HCT116 (cell line): ENCODE measurements at regions not wholly inside any gene's neighbourhood (a gene's known extent, or its start where the extent isn't known, plus 50 kb on each side); places are given as distances from the start of the nearest gene placed in this dataset.

Experiments used
- ATAC-seq: fragments of 200-7000 bp; cut with Tn5 transposase; 2 replicates; pipeline ENCODE4 v1.9.1; 2020; ENCODE audit warnings: mild to moderate bottlenecking, moderate library complexity
- BruUV-seq: library from RNA; stranded (reverse); fragments of 400-500 nt; replicated peaks from 2 replicates; lab custom pipeline; 2021; lab: Mats Ljungman, UMichigan
- CTCF ChIA-PET: fragments of 300-600 bp; sonication (Branson Sonifier 250); formaldehyde crosslinking; loops from one replicate; lab custom pipeline; 2021; ENCODE audit warnings: antibody characterized with exemption; lab: Charles Lee
- POLR2A ChIA-PET: fragments of 300-600, 350-600 bp; sonication (Branson Sonifier 250); formaldehyde crosslinking; loops from one replicate; lab custom pipeline; 2021; ENCODE audit warnings: antibody characterized with exemption; lab: Charles Lee
- RAD21 ChIA-PET, 2 experiments: fragments of 300-600 bp; sonication (Branson Sonifier 250); formaldehyde crosslinking; loops; one replicate each; lab custom pipeline; 2023; ENCODE audit warnings: low total read pairs in 2 of 2; ENCODE audit not compliant: uncharacterized antibody in 2 of 2, unreplicated experiment in 2 of 2, low non-redundant PET in 1 of 2; lab: Charles Lee
- DNase-seq: peaks from one replicate; pipeline ENCODE4 v3.0.0-alpha.2; 2010; ENCODE audit warnings: low read depth, low spot score
- H2AFZ ChIP-seq: fragments of 200-600 bp; shearing (Covaris generic), sonication (generic); 2 replicates; pipeline ENCODE4 v1.6.1; 2017; ENCODE audit warnings: low read depth, mixed run types, mixed read lengths, antibody characterized with exemption, low read length; ENCODE audit not compliant: poor library complexity, severe bottlenecking
- H3K27ac ChIP-seq: 2 replicates; pipeline ENCODE4 v1.5.1; 2012; ENCODE audit warnings: low read depth, low read length
- H3K27me3 ChIP-seq: fragments of 200-600 bp; sonication (generic); 2 replicates; pipeline ENCODE4 v1.6.1; 2016; ENCODE audit warnings: mixed run types, low read length, mixed read lengths; ENCODE audit not compliant: insufficient read depth
- H3K36me3 ChIP-seq, 2 experiments: fragments of 200-500 bp in 1 of 2; fragments of 200-600 bp in 1 of 2; sonication (Bioruptor generic) in 1 of 2; sonication (generic) in 1 of 2; 2 replicates each; pipeline versions ENCODE4 v1.5.1 to v1.6.1; 2014 to 2016; ENCODE audit warnings: low read length in 2 of 2, inconsistent platforms in 1 of 2, mixed read lengths in 1 of 2, mixed run types in 1 of 2; ENCODE audit not compliant: insufficient read depth in 2 of 2, control insufficient read depth in 1 of 2
- H3K4me1 ChIP-seq, 2 experiments: fragments of 200-600 bp in 1 of 2; sonication (generic) in 1 of 2; 2 replicates each; pipeline versions ENCODE4 v1.5.1 to v1.6.1; 2012 to 2017; ENCODE audit warnings: low read length in 2 of 2, inconsistent platforms in 1 of 2, mild to moderate bottlenecking in 1 of 2, mixed read lengths in 1 of 2, mixed run types in 1 of 2, moderate library complexity in 1 of 2; ENCODE audit not compliant: insufficient read depth in 2 of 2, control insufficient read depth in 1 of 2
- H3K4me2 ChIP-seq: fragments of 200-600 bp; sonication (generic); 2 replicates; pipeline ENCODE4 v1.6.1; 2017; ENCODE audit warnings: mixed run types, low read length, mixed read lengths
- H3K4me3 ChIP-seq, 2 experiments: fragments of 200-600 bp in 1 of 2; sonication (generic) in 1 of 2; replicated peaks in 1 of 2; 2 replicates each; pipeline ENCODE4 v1.5.1; 2011 to 2016; ENCODE audit warnings: low read length in 2 of 2, control low read depth in 1 of 2, low read depth in 1 of 2, mild to moderate bottlenecking in 1 of 2, mixed read lengths in 1 of 2, mixed run types in 1 of 2
- H3K79me2 ChIP-seq: fragments of 200-600 bp; sonication (generic); 2 replicates; pipeline ENCODE4 v1.6.1; 2017; ENCODE audit warnings: mild to moderate bottlenecking, mixed run types, low read length, moderate library complexity, mixed read lengths; ENCODE audit not compliant: insufficient read depth
- H3K9ac ChIP-seq: fragments of 200-600 bp; sonication (generic); 2 replicates; pipeline ENCODE4 v1.6.1; 2016; ENCODE audit warnings: low read length, mixed read lengths
- H3K9me2 ChIP-seq: fragments of 200-600 bp; sonication (generic), shearing (Covaris generic); 2 replicates; pipeline ENCODE4 v1.6.1; 2017; ENCODE audit warnings: mixed run types, mild to moderate bottlenecking, moderate library complexity; ENCODE audit not compliant: insufficient read depth
- H3K9me3 ChIP-seq, 2 experiments: fragments of 200-500 bp in 1 of 2; fragments of 200-600 bp in 1 of 2; sonication (Bioruptor generic) in 1 of 2; sonication (generic) in 1 of 2; 2 replicates each; pipeline ENCODE4 v1.6.1; 2014 to 2017; ENCODE audit warnings: low read length in 2 of 2, mixed read lengths in 2 of 2, inconsistent platforms in 1 of 2, low read depth in 1 of 2, mild to moderate bottlenecking in 1 of 2, mixed run types in 1 of 2, moderate library complexity in 1 of 2; ENCODE audit not compliant: control insufficient read depth in 1 of 2, insufficient read depth in 1 of 2
- H4K20me1 ChIP-seq: fragments of 200-600 bp; sonication (generic), shearing (Covaris generic); 2 replicates; pipeline ENCODE4 v1.6.1; 2017; ENCODE audit warnings: mixed run types, mild to moderate bottlenecking, moderate library complexity; ENCODE audit not compliant: insufficient read depth
- ATF3 ChIP-seq: IDR thresholded peaks from 2 replicates; pipeline ENCODE4 v1.6.1; 2012
- CBX3 ChIP-seq: IDR thresholded peaks from 2 replicates; pipeline ENCODE4 v1.6.1; 2012; ENCODE audit warnings: low read depth
- CEBPB ChIP-seq: IDR thresholded peaks from 2 replicates; pipeline ENCODE4 v1.6.1; 2012; ENCODE audit warnings: low read depth
- EGR1 ChIP-seq: IDR thresholded peaks from 2 replicates; pipeline ENCODE4 v1.6.1; 2012; ENCODE audit warnings: low read depth
- ELF1 ChIP-seq: IDR thresholded peaks from 2 replicates; pipeline ENCODE4 v1.6.1; 2012; ENCODE audit warnings: low read depth, borderline replicate concordance
- EZH2phosphoT487 ChIP-seq: fragments of 200-600 bp; IDR thresholded peaks from 2 replicates; pipeline ENCODE4 v1.6.1; 2018; ENCODE audit warnings: antibody characterized with exemption, borderline replicate concordance
- JUND ChIP-seq: IDR thresholded peaks from 2 replicates; pipeline ENCODE4 v1.6.1; 2012
- POLR2A ChIP-seq: IDR thresholded peaks from 2 replicates; pipeline ENCODE4 v1.7.0; 2011; ENCODE audit warnings: borderline replicate concordance; ENCODE audit not compliant: insufficient read depth, insufficient read length; ENCODE audit errors: extremely low read depth
- RAD21 ChIP-seq: IDR thresholded peaks from 2 replicates; pipeline ENCODE4 v1.6.1; 2012; ENCODE audit warnings: low read depth, mild to moderate bottlenecking
- SIN3A ChIP-seq: IDR thresholded peaks from 2 replicates; pipeline ENCODE4 v1.6.1; 2012; ENCODE audit warnings: low read depth
- SP1 ChIP-seq: IDR thresholded peaks from 2 replicates; pipeline ENCODE4 v1.6.1; 2012; ENCODE audit warnings: low read depth
- SRF ChIP-seq: IDR thresholded peaks from 2 replicates; pipeline ENCODE4 v1.6.1; 2012; ENCODE audit warnings: low read depth
- TCF7L2 ChIP-seq: IDR thresholded peaks from 2 replicates; pipeline ENCODE4 v1.7.0; 2011; ENCODE audit warnings: borderline replicate concordance, inconsistent platforms; ENCODE audit not compliant: insufficient read depth, insufficient read length; ENCODE audit errors: extremely low read depth
- ZBTB33 ChIP-seq: IDR thresholded peaks from 2 replicates; pipeline ENCODE4 v1.6.1; 2011; ENCODE audit warnings: mild to moderate bottlenecking, low read length, moderate library complexity; ENCODE audit not compliant: insufficient replicate concordance; ENCODE audit errors: extremely low read depth
- ZNF274 ChIP-seq: fragments of 200-500 bp; sonication (Bioruptor generic); IDR thresholded peaks from 2 replicates; pipeline ENCODE4 v1.6.1; 2014; ENCODE audit warnings: mild to moderate bottlenecking, low read depth, low read length, inconsistent platforms
- intact Hi-C: fragments of 100-400 bp; cut with micrococcal nuclease; formaldehyde crosslinking; loops from 2 replicates; pipeline ENCODE4 v1.10.0; 2022
- TF ChIP-seq, protein P1 (sequence below), 3 experiments: fragments of 200-600 bp in 1 of 3; sonication (generic) in 1 of 3; IDR thresholded peaks in 2 of 3; conservative IDR thresholded peaks in 1 of 3; 2 replicates each; pipeline ENCODE4 v1.5.1; 2012 to 2017; ENCODE audit warnings: low read depth in 2 of 3, low read length in 2 of 3, antibody characterized with exemption in 1 of 3, borderline replicate concordance in 1 of 3, control low read depth in 1 of 3, mild to moderate bottlenecking in 1 of 3, mixed read lengths in 1 of 3, mixed run types in 1 of 3, moderate library complexity in 1 of 3; ENCODE audit not compliant: insufficient read depth in 1 of 3
- TF ChIP-seq, protein P2 (sequence below): IDR thresholded peaks from 2 replicates; pipeline ENCODE4 v1.6.1; 2012

DNA sequence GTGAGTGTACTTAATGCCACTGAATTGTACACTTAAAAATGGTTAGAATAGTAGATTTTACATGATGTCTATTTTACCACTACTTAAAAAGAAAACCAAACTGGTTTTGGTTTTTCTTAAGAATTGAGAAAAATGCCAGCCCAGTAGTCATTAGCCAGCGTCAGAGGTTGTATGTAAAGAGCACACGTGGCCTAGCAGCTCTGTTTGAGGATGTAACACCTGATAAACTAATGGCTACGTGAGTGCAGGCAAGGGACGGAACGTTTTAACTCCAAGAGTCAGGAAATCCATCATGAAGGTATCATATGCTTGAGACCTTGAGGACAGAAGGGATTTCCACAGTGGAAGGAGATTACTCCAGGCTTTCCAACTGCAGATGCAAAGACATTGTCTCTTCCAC is 223.7 kb downstream of the MRPL39 start:
- Histone ChIP-seq H3K27ac (no peak overlapping the region), H3K9ac (no peak overlapping the region), H4K20me1 (no peaks in the 10 kb centered on the region), H3K79me2 (no peaks in the 10 kb centered on the region), H3K9me2 (no peaks in the 10 kb centered on the region), H2AFZ (no peak overlapping the region)
- intact Hi-C loops: no loop called here
- ATAC-seq: no peak
- BruUV-seq: no TSS peak
- TF ChIP-seq ATF3 (no peak), CBX3 (no peak), CEBPB (no peak), SIN3A (no peak), EGR1 (no peak), SRF (no peak), JUND (no peak), EZH2phosphoT487 (no peak), ZNF274 (no peak), ZBTB33 (no peak), SP1 (no peak), ELF1 (no peak), TCF7L2 (no peak), POLR2A (no peak), RAD21 (no peak)
- TF ChIP-seq, protein P1, sequence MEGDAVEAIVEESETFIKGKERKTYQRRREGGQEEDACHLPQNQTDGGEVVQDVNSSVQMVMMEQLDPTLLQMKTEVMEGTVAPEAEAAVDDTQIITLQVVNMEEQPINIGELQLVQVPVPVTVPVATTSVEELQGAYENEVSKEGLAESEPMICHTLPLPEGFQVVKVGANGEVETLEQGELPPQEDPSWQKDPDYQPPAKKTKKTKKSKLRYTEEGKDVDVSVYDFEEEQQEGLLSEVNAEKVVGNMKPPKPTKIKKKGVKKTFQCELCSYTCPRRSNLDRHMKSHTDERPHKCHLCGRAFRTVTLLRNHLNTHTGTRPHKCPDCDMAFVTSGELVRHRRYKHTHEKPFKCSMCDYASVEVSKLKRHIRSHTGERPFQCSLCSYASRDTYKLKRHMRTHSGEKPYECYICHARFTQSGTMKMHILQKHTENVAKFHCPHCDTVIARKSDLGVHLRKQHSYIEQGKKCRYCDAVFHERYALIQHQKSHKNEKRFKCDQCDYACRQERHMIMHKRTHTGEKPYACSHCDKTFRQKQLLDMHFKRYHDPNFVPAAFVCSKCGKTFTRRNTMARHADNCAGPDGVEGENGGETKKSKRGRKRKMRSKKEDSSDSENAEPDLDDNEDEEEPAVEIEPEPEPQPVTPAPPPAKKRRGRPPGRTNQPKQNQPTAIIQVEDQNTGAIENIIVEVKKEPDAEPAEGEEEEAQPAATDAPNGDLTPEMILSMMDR (IDR thresholded peaks at IDR 0.05 in 2 of 3, conservative IDR thresholded peaks at IDR 0.05 in 1 of 3; ENCODE audit: borderline replicate concordance in 1 of 3, insufficient read depth in 1 of 3, low read depth in 2 of 3, low read length in 2 of 3): no peak
- TF ChIP-seq, protein P2, sequence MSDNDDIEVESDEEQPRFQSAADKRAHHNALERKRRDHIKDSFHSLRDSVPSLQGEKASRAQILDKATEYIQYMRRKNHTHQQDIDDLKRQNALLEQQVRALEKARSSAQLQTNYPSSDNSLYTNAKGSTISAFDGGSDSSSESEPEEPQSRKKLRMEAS: no peak
- TF ChIP-seq, all 23 proteins: peak for 0
- Histone ChIP-seq H3K4me3 (no peak overlapping the region), H3K9me3 (peaks cover 0 to 9% of the 10 kb centered on the region in 2 experiments; a peak in 2 of 4 replicates), H3K4me2 (no peak overlapping the region), H3K27me3 (no peaks in the 10 kb centered on the region), H3K36me3 (no peaks in the 10 kb centered on the region), H3K4me1 (no peaks in the 10 kb centered on the region)
- RAD21 ChIA-PET: no interaction called here
- CTCF ChIA-PET: no interaction called here
- no peak for DNase-seq
- POLR2A ChIA-PET: no interaction called here
